ENCODE measurements at regions not wholly inside any gene's neighbourhood (a gene's known extent, or its start where the extent isn't known, plus 50 kb on each side); places are given as distances from the start of the nearest gene placed in this dataset.

DNA sequence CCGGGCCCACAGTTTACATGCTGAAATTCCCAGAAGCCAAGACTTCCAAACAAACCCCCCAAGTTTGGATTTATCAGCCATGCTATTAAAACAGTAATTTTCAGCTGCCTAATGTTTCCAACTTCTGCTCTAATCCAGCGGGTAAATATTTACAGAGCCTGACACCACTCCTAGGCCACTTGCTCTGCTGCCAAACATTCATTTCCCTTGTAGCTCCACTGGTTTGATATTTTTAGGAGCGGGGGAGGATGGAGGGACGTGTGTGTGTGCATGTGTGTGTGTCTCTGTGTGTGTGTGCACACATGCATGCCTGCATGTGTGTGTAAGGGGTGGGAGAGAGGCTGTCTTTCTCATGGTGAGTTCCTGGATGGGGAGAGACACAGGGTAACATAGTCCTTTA lies 115.7 kb upstream of the PJA1 start:
- DNase-seq (ENCODE audit: extremely low read depth in 1 of 2, low read depth in 1 of 2), result no peak

DNA sequence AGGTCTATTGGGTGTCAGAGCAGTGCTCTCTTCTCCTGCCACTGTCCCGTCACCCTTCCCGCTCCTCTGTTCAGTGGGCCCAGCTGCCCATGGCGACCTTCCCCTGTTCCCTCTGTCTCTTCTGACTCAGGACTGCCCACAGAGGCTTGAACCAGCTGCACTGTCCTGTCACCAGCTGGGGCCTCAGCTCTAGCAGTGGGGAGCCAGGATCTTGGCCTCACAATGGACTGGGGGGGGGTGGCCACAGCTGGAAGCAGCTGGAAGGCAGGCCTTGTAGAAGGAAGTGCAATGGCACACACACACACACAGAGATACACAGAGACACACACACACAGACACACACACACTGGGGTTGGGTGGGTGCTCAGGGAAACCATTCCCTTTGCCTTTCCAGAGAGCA lies 114.0 kb upstream of the PJA1 start:
- no peak for DNase-seq (ENCODE audit: extremely low read depth in 1 of 2, low read depth in 1 of 2)

DNA sequence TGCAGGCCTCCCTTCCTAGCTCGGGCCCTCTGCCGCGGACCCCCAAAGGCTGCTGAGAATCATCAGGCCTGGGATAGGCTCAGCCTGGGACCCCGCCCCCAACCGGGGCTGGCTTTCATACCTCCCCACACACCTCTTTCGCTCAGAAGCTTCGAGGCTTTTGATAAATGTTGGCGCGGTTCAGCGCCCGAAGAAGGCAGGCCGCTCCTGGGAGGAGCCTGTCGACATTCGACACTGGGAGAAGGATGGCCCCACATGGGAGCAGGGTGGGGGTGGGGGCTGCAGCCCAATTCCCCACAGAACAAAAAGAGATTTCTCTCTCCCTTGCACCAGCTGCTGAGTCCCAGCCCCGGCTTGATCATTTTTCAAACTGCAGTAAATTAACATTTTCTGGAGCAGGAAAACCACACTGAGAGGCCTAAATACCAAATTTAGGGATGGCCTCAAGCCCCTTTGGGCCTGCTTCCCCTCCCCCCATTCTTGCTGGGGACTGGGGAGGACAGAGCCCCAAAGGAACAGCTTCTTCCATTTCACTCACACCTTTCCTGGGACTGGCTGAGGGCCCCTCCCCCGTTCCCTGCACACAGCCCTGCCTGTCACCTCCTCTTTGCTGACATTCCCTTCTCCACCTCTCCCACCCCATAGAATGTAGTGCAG lies 112.9 kb upstream of the PJA1 start:
- DNase-seq (ENCODE audit: extremely low read depth in 1 of 2, low read depth in 1 of 2), result no peak

DNA sequence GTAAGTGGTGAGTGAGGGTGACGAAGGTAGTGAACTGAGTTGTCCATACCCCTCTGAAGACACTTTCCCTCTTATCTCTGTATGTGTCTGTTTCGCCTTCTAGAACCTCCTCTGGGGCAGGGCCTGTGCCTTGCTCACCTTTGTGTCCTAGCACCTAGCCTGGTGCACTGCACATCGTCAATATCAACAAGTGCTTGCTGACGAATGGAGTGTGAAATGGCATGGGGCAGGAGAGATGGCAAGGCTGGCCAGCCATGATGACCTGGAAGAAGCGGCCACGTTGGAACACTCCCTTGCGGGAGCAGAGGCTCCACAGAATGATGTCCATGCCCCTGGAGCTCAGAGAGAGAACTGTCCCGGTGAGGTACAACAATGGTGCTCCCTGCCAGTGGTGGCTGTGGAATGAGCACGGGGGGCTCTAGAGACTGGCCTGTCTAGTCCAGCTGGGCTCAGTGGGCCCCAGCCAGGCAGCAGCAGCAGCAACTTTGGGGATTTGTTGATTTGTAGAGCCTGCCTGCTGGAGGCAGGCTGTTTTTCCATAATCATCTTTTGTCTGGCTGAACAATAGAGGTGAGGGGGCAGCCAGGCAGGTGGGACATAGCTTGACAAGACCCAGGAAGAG lies 112.2 kb upstream of the PJA1 start:
- no peak for DNase-seq (ENCODE audit: extremely low read depth in 1 of 2, low read depth in 1 of 2)

DNA sequence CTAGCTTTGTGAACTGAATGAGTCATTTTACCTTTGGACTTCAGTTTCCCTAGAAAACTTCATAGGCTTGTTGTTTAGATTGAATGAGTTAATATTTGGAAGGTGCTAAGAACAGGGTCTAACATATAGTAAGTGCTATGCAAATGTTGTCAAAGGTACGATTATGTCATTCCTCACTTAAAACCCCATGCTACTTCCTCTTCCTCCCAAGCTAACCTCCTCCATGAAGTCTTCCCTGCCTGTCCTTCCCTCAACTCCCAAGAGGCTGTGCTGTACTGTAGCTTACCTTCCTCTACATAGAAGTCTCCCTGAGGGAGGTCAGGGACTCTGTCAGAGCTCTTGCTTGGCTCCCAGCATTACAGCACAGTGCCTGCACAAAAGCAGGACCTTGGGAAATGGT lies 103.4 kb upstream of the PJA1 start:
- DNase-seq (ENCODE audit: extremely low read depth in 1 of 2, low read depth in 1 of 2), result no peak

DNA sequence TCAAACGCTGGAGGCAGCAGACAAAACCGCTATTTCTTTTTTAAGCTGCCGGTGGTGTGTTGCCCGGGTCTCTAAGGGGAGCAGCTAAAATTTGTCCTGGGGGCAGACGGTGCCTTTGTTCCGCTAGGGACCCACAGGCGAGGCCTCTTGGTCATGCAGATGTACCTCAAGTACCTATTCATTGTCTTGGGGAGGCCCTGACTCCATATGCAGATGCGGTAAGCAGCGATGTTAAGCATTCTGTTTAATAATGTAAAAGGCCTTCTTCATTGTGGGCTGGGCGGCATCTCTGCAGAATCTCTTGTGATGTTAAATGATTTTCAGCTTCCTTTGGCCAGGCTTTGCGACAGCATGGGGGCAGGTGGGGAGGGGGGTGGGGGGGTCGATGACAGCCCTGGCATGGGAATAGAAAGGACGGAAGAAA lies 98.9 kb upstream of the PJA1 start:
- DNase-seq (ENCODE audit: extremely low read depth in 1 of 2, low read depth in 1 of 2), result no peak

DNA sequence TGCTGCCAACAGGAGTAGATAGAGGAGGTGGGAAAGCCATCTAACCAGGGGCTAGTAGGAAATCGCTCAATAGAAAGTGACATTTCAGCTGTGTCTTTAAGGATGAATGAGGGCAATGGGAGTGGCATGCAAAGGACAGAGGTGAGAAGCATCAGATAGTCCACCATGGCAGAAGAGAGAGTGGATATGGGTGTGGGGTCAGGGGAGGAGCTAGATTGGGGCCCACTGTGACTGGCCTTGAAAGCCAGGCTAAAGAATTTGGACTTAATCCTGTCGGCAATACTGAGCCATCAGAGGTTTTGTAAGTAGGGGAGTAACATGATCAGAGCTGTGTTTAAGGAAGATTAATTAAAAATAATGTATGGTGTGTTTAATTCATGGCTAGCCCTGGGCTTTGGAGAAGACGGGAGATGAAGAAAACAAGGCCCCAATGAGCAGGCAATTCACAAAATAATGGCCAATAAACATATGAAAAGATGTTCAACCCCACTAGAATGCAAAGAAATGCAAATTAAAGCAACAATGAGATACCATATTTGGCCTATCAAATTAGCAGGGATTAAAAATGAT lies 98.1 kb upstream of the PJA1 start:
- DNase-seq (ENCODE audit: extremely low read depth in 1 of 2, low read depth in 1 of 2), result no peak

DNA sequence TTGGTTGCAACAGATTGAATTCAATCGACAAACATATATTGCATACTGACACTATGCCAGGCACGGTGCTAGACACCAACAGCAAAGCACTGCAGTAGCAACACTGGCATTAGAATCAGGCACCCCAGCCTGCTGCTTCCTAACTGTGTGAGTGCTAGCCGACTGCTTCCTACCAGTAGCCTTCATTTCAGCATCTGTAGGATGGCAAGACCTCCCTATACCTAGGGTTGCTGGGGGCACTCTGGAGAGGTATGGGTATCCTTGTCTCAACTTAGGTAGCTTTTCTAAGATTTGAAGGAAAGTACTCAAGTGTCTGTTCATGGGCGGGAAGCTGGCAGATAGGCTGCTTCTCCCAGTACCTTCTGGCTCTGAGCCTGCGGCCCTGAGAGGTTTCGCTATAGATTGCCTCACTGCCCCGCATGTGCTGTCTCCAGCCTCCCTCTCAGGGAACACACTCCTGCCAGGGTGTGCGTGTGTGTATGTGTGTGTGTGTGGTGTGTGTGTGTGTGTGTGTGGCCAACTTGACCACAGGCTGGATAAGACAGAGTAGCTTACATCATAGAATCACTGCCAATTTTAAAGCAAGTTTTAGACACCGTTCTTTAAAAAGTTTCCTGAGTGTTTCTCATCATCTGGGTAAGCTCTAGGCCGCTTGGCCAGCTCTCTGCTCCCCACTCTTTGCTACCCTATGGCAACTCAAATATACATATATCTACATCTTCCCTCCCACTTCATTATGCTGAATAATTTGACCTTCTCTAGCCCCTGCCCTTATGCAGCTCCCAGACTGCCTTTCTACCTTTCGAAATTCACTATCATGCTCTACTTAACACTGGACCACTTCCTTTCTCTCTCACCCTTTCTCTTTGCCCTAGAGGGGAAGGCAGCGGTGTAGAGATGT lies 97.0 kb upstream of the PJA1 start:
- no peak for DNase-seq (ENCODE audit: extremely low read depth in 1 of 2, low read depth in 1 of 2)

DNA sequence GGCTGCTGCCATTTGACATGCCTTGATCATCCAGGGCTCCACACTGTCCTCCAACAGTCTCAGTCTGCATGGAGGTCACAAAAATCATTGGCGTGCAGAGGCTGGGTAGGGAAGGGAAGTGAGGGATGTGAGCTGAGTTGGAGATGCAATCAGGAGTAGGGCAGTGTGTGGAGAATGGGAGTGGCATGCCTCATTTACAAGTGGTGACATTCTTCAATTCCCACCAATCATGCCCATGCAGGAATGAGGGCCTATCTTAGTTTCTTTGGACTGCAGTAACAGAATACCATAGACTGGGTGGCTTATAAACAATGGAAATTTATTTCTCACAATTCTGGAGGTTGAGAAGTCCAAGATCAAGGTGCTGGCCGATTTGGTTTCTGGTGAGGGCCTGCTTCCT lies 94.9 kb upstream of the PJA1 start:
- no peak for DNase-seq (ENCODE audit: extremely low read depth in 1 of 2, low read depth in 1 of 2)

DNA sequence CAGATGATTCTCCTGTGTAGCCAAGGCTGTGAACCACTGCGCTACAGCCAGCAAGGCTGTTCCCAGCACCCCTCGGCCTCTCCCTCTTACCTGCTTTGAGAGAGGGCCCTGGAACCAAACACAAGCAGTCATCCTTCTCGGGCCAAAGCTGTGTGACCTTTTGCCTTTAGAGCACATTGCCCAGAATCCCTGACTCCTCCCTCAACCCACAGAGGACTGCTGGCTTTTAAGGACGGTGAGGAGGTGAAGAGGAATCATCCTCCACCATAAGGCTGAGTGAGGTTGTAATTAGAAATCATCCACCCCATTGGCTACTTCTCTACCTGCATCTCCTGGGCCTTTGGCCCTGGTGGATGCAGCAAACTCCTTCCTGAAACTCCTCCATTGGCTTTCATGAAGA lies 93.6 kb upstream of the PJA1 start:
- no peak for DNase-seq (ENCODE audit: extremely low read depth in 1 of 2, low read depth in 1 of 2)

DNA sequence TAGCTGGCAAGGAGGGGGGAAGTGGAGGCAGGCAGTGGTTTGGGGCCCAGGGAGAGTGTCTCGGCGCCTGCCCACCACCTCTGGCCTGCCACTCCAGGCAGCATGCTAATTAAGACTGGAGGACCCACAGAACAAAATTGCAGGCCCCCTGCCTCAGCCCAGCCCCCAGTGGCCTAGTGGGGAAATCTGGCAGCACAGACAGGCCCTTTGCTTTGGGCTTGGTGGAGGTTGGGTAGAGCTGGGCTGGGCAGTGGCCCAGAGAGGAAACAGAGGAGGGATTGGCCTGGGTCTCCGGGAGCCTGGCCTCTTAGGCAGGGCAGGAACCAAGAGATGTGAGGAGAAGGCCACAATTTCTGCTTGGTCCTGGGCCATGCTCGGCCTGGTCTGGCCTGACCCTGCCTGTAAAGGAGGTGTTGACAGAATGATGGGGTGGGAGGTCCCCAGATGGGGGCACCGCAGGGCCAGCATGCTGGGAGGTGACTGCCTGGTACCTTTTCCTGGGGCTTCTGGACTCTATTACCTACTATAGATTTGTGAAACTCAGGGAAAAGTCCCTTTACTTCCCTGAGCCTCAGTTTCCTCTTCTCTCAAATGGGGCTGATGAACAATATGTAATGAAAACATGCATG lies 92.4 kb upstream of the PJA1 start:
- DNase-seq (ENCODE audit: extremely low read depth in 1 of 2, low read depth in 1 of 2), result no peak

DNA sequence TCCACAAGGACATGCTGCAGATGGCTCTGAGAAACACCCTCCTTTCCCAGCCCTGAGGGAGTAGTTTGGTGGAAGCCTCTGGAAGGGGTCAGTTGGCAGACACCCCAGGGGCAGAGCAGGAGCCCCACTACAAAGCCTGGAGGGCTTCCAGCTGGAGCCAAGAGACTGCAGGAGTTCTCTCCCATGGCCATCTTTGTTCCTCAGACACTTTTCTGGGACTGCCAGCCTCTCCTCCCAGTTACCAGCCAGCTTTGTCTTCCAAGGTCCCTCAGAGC lies 91.0 kb upstream of the PJA1 start:
- no peak for DNase-seq (ENCODE audit: extremely low read depth in 1 of 2, low read depth in 1 of 2)

DNA sequence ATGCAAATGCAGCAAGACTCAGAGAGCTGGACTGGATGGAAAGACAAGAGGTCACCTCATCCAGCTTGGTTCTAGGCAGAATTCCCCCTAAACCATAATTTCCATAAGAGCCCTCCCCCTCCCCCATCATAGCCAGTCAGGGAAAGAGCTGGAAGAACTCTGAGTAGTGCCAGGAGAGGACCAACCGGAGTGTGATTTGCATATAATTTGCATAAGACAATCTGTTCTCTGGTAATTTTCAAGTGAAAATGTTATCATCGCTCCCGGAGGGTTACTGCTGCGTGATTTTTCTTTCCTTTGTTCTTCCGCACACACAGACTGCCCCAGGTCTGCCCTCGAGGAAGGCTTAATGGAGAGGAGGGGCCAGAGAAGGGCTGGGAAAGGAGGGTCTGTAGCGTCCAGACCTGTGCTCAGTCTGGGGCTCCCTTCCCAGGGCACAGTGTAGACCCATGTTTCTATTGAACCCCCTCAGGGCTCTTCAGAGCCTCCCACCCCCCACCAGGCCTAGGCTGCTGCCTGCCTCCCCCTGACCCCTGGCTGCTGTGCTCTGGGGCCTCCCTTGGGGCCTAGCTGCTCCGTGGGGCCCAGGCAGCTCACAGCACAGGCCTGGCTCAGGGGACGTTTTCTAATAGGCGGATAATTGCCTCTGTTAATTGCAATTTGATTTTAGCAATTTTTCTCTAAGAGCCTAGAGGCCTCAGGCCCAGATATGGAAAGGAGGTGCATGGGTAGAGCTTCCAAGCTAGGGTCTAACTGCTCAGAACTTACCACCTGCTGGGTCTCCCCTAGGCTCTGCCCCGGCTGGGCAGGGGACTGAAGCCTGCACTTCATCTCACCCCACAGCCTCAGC lies 90.4 kb upstream of the PJA1 start:
- DNase-seq (ENCODE audit: extremely low read depth in 1 of 2, low read depth in 1 of 2), result no peak

DNA sequence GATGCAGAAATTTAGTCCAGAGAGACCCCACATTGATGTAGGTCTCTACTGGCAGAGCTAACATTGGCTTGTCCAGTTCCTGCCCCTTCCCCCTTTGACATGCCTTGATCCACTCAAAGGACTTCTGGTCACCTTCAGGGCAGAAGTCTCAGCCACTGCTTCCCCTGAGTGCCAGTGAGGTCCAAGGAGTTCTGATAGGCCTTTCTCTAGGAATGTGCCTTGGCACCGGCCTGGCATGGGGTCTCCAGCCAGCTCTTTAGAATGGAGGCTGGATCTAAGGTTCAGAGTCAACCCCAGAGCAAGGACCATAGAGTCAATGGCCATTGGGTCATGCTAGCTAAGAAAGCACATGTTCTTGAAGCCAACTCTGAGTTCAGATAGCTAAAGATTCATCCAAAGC lies 88.6 kb upstream of the PJA1 start:
- no peak for DNase-seq (ENCODE audit: extremely low read depth in 1 of 2, low read depth in 1 of 2)

DNA sequence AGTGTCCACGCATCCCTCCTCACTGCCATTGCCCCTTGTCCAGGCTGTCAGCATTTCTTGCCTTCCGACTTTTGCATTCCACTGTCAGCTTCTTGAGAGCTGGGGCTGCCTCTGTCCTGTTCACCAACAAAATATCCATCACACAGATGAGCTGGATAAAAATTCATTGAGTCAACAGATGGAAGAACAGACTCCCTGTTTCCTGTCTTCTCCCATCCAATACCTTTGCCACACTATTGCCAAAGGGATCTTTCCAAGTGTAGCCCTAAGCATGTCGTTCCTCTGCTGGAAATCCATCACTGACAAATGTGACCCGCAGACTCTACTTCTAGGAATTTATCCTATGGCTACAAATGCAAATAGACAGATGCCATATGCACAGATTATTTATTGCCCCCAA lies 78.0 kb upstream of the PJA1 start:
- DNase-seq (ENCODE audit: extremely low read depth in 1 of 2, low read depth in 1 of 2), result no peak

DNA sequence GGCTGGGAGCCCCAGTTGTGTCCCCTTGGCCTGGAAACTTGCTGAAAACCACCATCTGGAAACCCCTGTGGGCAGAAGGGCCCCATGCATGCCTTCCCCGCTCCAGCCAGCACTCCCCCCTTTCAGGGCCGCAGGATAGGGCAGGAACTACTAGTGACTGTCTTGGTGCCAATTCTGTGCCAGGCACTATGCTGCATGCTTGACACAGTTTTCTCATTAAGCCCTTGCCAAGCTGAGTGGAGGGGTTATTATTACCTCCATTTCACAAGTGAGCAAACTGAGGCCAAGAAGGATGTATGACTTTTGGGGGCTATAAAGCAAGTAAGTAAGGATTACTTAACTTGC lies 73.6 kb upstream of the PJA1 start:
- no peak for DNase-seq (ENCODE audit: extremely low read depth in 1 of 2, low read depth in 1 of 2)

DNA sequence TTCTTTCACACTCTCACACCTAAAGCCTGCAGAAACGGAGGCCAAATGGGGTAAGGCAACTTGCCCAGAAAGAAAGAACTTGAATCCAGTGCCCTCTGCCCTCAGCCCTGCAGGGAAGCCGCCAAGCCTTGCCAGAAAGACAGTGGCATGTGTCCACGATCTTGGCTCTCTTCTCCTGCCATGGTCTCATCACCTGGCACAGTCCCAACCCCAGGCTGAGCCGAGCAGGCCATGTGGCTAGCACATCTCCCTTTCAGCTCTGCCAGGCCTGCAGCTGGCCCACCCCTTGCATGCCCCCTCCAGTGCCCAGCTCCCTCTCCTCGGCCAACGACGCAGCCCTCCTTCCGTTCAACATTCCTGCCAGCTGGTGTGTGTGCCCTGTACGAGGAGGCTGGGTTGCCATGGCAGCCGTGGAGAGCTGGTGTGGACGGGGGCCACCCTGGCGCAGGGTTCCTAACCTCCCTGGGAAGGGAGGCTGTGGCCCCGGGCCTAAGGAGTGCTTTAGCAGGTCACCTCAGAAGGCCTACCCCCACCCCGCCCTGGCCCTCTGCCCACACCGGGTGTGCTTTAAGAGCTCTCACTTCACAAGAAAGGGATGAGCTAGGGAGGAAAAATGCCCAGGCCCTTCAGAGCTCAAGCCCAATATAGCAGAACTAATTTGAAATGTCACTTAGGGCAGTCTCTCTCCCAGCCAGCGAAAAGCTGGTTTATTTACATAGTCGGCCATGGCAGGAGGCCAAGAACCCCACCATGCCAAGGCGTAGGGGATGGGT lies 73.0 kb upstream of the PJA1 start:
- DNase-seq (ENCODE audit: extremely low read depth in 1 of 2, low read depth in 1 of 2), result no peak

DNA sequence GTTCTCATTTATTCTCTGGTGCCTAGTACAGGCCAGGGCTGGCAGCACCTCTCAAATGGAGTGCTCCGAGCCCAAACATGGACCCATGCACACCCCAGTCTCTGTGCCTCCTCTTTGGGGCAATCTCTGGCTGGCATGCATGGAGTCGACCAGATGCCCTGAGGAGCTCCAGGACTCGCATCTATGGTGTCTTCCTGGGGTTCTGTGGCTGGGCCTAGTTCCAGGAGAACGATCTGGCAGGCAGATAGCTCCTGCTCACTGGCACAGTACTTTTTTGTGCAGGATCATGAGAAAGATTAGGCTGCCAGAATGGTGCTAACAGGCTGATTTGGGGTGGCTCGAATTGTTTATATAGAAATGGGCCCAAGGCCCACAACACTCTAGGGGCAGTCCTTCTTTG lies 72.0 kb upstream of the PJA1 start:
- no peak for DNase-seq (ENCODE audit: extremely low read depth in 1 of 2, low read depth in 1 of 2)

DNA sequence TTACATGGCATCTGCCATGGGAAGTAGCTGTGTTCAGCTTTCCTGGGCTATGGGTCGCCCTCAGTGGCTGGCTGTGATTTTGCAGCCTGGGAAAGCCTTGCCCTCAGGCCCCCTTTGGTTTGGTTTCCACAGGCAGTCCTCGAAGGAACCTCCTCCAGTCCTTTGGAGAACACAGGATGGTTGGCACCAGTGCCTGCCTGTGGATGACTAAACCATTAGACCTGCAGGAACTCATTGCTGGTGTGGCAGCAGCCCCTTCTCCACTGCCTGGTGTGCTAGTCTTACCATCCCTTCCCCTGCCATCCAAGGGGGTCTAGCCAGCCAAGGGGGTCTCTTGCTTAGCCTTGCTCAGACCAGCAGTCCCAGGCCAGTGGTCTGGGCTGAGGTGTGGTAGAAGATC lies 71.4 kb upstream of the PJA1 start:
- DNase-seq (ENCODE audit: extremely low read depth in 1 of 2, low read depth in 1 of 2), result no peak

DNA sequence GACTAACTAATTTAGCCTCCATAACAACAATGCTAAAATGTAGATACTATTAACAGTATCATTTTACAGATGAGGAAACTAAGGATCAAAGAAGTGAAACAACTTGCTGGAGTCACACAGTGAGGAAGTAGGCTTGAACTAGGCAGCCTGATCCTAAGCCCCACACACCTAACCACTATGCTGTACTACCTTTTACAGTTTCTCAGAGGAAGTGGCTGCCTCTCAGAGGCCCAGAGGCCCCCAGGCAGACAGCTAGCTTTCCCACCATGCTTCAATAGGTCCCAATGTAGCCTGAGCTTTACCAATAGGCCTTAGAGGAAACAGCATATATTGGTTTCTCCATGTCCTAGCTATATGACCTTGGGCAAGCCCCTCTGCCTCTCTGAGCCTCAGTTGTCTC lies 69.4 kb upstream of the PJA1 start:
- no peak for DNase-seq (ENCODE audit: extremely low read depth in 1 of 2, low read depth in 1 of 2)

All from stimulated activated CD8-positive, alpha-beta memory T cell treated with anti-CD3 and anti-CD28 coated beads, Interleukin-7, amount 100 ng/mL, for 48 hours (primary cell).